Subcutaneous abdominal adipose tissue (tissue), 5 donors: ENCODE measurements at regions not wholly inside any gene's neighbourhood (a gene's known extent, or its start where the extent isn't known, plus 50 kb on each side); places are given as distances from the start of the nearest gene placed in this dataset.
"Not testable (repeated sequence)": the region's sequence is repeated elsewhere in the genome, so short reads cannot be mapped to it uniquely, and the experiment has no call there.

Experiments
- H3K27ac ChIP-seq: one replicate; pipeline ENCODE4 v1.7.0; 2013; ENCODE audit warnings: low read depth, mild to moderate bottlenecking, inconsistent platforms, low read length, moderate library complexity
- H3K27me3 ChIP-seq, 5 donors: one replicate each; pipeline ENCODE4 v1.7.0; 2013; ENCODE audit warnings: low read length in 5 of 5, inconsistent platforms in 1 of 5; ENCODE audit not compliant: control insufficient read depth in 5 of 5, insufficient read depth in 4 of 5
- H3K36me3 ChIP-seq, 5 donors: one replicate each; pipeline ENCODE4 v1.7.0; 2013; ENCODE audit warnings: low read length in 5 of 5; ENCODE audit not compliant: control insufficient read depth in 5 of 5, insufficient read depth in 5 of 5
- H3K4me1 ChIP-seq, 5 donors: one replicate each; pipeline ENCODE4 v1.7.0; 2013; ENCODE audit warnings: low read length in 5 of 5, mild to moderate bottlenecking in 3 of 5, moderate library complexity in 1 of 5; ENCODE audit not compliant: control insufficient read depth in 5 of 5, insufficient read depth in 5 of 5
- H3K4me3 ChIP-seq, 5 donors: one replicate each; pipeline ENCODE4 v1.7.0; 2013; ENCODE audit warnings: low read length in 5 of 5, low read depth in 1 of 5
- H3K9ac ChIP-seq, 5 donors: one replicate each; pipeline ENCODE4 v1.7.0; 2013; ENCODE audit warnings: low read length in 5 of 5, mild to moderate bottlenecking in 4 of 5, moderate library complexity in 3 of 5
- H3K9me3 ChIP-seq, 5 donors: one replicate each; pipeline ENCODE4 v1.7.0; 2013; ENCODE audit warnings: low read length in 5 of 5; ENCODE audit not compliant: control insufficient read depth in 5 of 5
- donor health status: healthy.
- donor health status: healthy.
- donor health status: healthy.
- donor health status: healthy.
- donor health status: healthy.

GRCh38 chr17:20866444-20867209 lies 176.2 kb downstream of the USP22 start:
- not testable (repeated sequence) for H3K36me3 ChIP-seq, H3K9me3 ChIP-seq, H3K4me3 ChIP-seq, H3K27ac ChIP-seq, H3K9ac ChIP-seq, H3K27me3 ChIP-seq, H3K4me1 ChIP-seq

GRCh38 chr17:20867436-20867937 lies 175.3 kb downstream of the USP22 start:
- not testable (repeated sequence) for H3K27me3 ChIP-seq, H3K9ac ChIP-seq, H3K9me3 ChIP-seq, H3K36me3 ChIP-seq, H3K4me3 ChIP-seq, H3K4me1 ChIP-seq, H3K27ac ChIP-seq

- not testable (repeated sequence) for H3K9ac ChIP-seq
Observed at GRCh38 chr17:20867938-20868661, 174.7 kb downstream of the USP22 start.

GRCh38 chr17:20868662-20869007 lies 174.2 kb downstream of the USP22 start:
- not testable (repeated sequence) for H3K4me1 ChIP-seq, H3K9ac ChIP-seq, H3K4me3 ChIP-seq, H3K36me3 ChIP-seq, H3K27ac ChIP-seq, H3K27me3 ChIP-seq, H3K9me3 ChIP-seq

More at GRCh38 chr17:20867938-20868661, 174.7 kb downstream of the USP22 start:
- H3K36me3 ChIP-seq, H3K27me3 ChIP-seq, H3K4me3 ChIP-seq, H3K9me3 ChIP-seq, H3K27ac ChIP-seq, H3K4me1 ChIP-seq: not testable (repeated sequence)

- H3K27ac ChIP-seq, H3K4me1 ChIP-seq, H3K9me3 ChIP-seq, H3K27me3 ChIP-seq, H3K4me3 ChIP-seq, H3K36me3 ChIP-seq, H3K9ac ChIP-seq: not testable (repeated sequence)
Observed at GRCh38 chr17:20873173-20873572, 169.6 kb downstream of the USP22 start.

GRCh38 chr17:20873688-20874328 lies 169.0 kb downstream of the USP22 start:
- H3K9ac ChIP-seq, H3K27ac ChIP-seq, H3K36me3 ChIP-seq, H3K4me3 ChIP-seq, H3K9me3 ChIP-seq, H3K27me3 ChIP-seq, H3K4me1 ChIP-seq: not testable (repeated sequence)

GRCh38 chr17:20877384-20877783 lies 165.4 kb downstream of the USP22 start:
- not testable (repeated sequence) for H3K9me3 ChIP-seq, H3K27ac ChIP-seq, H3K36me3 ChIP-seq, H3K9ac ChIP-seq, H3K4me1 ChIP-seq, H3K4me3 ChIP-seq, H3K27me3 ChIP-seq

GRCh38 chr17:20890338-20890737 lies 152.5 kb downstream of the USP22 start:
- Histone ChIP-seq H3K9me3 (no peaks in the 10 kb centered on the region), H3K4me1 (no peaks in the 10 kb centered on the region), H3K4me3 (no peak overlapping the region), H3K27ac (no peak overlapping the region), H3K9ac (no peak overlapping the region), H3K27me3 (peaks cover 0 to 4% (median 0%) of the 10 kb centered on the region in 5 donors), H3K36me3 (no peaks in the 10 kb centered on the region)

- H3K9ac ChIP-seq, H3K9me3 ChIP-seq, H3K36me3 ChIP-seq, H3K27me3 ChIP-seq, H3K27ac ChIP-seq, H3K4me1 ChIP-seq, H3K4me3 ChIP-seq: not testable (repeated sequence)
Observed at GRCh38 chr17:20895426-20895825, 147.4 kb downstream of the USP22 start.

GRCh38 chr17:20896153-20896649 lies 146.6 kb downstream of the USP22 start:
- H3K9ac ChIP-seq = no peak overlapping the region
- H3K4me1 ChIP-seq = peaks cover 0 to 2% (median 0%) of the 10 kb centered on the region in 5 donors
- H3K27ac ChIP-seq = no peak overlapping the region
- no peaks in the 10 kb centered on the region for H3K9me3 ChIP-seq
- H3K4me3 ChIP-seq = no peak overlapping the region
- no peaks in the 10 kb centered on the region for H3K36me3 ChIP-seq
- H3K27me3 ChIP-seq = peaks cover 0 to 3% (median 0%) of the 10 kb centered on the region in 5 donors
